NCI-H1436 treated with DMSO at 0.1 percent for 48 hours (cell line): ENCODE measurements at regions not wholly inside any gene's neighbourhood (a gene's known extent, or its start where the extent isn't known, plus 50 kb on each side); places are given as distances from the start of the nearest gene placed in this dataset.
A peak's percentile ranks its signal among the peaks of the same experiment; 100 is the strongest.

Source experiments
- DNase-seq: peaks from one replicate; lab custom pipeline; 2025; lab: John Stamatoyannopoulos, UW

GRCh38 chr5:51908215-51908614 is 525.0 kb downstream of the ISL1 start:
- DNase-seq = no peak

GRCh38 chr5:51944500-51945125 is 561.4 kb downstream of the ISL1 start:
- DNase-seq = no peak

- peak; percentile 39 for DNase-seq
Measured at GRCh38 chr5:51958473-51958872, 575.2 kb downstream of the ISL1 start.

- DNase-seq = peak; percentile 62
Measured at GRCh38 chr5:51960617-51961121, 577.4 kb downstream of the ISL1 start.

- DNase-seq = peak; percentile 62
Measured at GRCh38 chr5:51961154-51961562, 577.9 kb downstream of the ISL1 start.

- DNase-seq = no peak
Measured at GRCh38 chr5:51968756-51969155, 585.5 kb downstream of the ISL1 start.

- DNase-seq = no peak
Measured at GRCh38 chr5:51974834-51975233, 591.6 kb downstream of the ISL1 start.

- DNase-seq = no peak
Measured at GRCh38 chr5:51977014-51977413, 593.8 kb downstream of the ISL1 start.

- DNase-seq = no peak
Measured at GRCh38 chr5:51983161-51983560, 599.9 kb downstream of the ISL1 start.

- DNase-seq = no peak
Measured at GRCh38 chr5:51986733-51987132, 603.5 kb downstream of the ISL1 start.

GRCh38 chr5:51987239-51987638 is 604.0 kb downstream of the ISL1 start:
- DNase-seq = no peak

GRCh38 chr5:51987669-51988209 is 604.5 kb downstream of the ISL1 start:
- no peak for DNase-seq

- no peak for DNase-seq
Measured at GRCh38 chr5:51988634-51989033, 605.4 kb downstream of the ISL1 start.

- DNase-seq = no peak
Measured at GRCh38 chr5:51990241-51990640, 607.0 kb downstream of the ISL1 start.

GRCh38 chr5:51990661-51991180 is 607.5 kb downstream of the ISL1 start:
- DNase-seq = no peak

- no peak for DNase-seq
Measured at GRCh38 chr5:51991940-51992339, 608.7 kb downstream of the ISL1 start.

GRCh38 chr5:51995773-51996306 is 612.6 kb downstream of the ISL1 start:
- DNase-seq = no peak

GRCh38 chr5:51996356-51996861 is 613.2 kb downstream of the ISL1 start:
- no peak for DNase-seq

GRCh38 chr5:51997500-51997899 is 614.3 kb downstream of the ISL1 start:
- DNase-seq = no peak

GRCh38 chr5:51997949-51998348 is 614.7 kb downstream of the ISL1 start:
- no peak for DNase-seq

GRCh38 chr5:52007230-52007858 is 624.1 kb downstream of the ISL1 start:
- peak; percentile 78 for DNase-seq

- DNase-seq = peak; percentile 97
Measured at GRCh38 chr5:52010454-52010853, 627.2 kb downstream of the ISL1 start.

GRCh38 chr5:52013523-52013922 is 630.3 kb downstream of the ISL1 start:
- DNase-seq = peak; percentile 87
